Muscle of back (tissue), 3 donors: ENCODE measurements at regions not wholly inside any gene's neighbourhood (a gene's known extent, or its start where the extent isn't known, plus 50 kb on each side); places are given as distances from the start of the nearest gene placed in this dataset.

Source experiments
- DNase-seq, 3 donors: peaks; one replicate each; pipeline versions ENCODE4 v3.0.0 to v3.0.0-alpha.2; 2013

- DNase-seq, result no peak
Measured at GRCh38 chr18:5640939-5641338, 97.1 kb upstream of the EPB41L3 start.

DNA sequence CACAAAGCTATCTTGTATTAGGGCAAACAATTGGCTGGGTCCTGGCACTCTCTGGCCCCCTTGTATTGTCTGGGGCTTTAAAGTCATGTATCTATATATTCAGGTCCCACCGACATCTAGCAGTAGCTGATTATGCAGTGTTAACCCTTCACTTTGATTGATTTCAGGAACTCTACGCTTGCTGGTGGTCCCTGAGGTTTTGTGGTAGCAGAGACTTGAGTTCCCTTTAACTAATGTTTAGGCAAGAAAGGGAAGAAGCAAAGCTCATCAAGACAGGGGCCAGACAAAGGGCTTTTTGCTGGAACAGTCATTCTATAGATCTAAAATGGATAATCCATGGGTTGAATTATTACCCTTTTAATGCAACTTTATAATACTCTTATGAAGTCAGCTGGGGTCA, 95.3 kb upstream of the EPB41L3 start:
- no peak for DNase-seq

- DNase-seq, result no peak
Measured at GRCh38 chr18:5632041-5632440, 88.2 kb upstream of the EPB41L3 start.

- DNase-seq, result peak in 1 of 3 donors; percentile 56
Measured at GRCh38 chr18:5630900-5631413, 87.2 kb upstream of the EPB41L3 start.

GRCh38 chr18:5630057-5630899, 86.5 kb upstream of the EPB41L3 start:
- peak; percentile 59 to 91 (median 80) for DNase-seq

GRCh38 chr18:5628512-5629255, 84.9 kb upstream of the EPB41L3 start:
- DNase-seq, result peak in 2 of 3 donors; percentile 47 to 85

DNA sequence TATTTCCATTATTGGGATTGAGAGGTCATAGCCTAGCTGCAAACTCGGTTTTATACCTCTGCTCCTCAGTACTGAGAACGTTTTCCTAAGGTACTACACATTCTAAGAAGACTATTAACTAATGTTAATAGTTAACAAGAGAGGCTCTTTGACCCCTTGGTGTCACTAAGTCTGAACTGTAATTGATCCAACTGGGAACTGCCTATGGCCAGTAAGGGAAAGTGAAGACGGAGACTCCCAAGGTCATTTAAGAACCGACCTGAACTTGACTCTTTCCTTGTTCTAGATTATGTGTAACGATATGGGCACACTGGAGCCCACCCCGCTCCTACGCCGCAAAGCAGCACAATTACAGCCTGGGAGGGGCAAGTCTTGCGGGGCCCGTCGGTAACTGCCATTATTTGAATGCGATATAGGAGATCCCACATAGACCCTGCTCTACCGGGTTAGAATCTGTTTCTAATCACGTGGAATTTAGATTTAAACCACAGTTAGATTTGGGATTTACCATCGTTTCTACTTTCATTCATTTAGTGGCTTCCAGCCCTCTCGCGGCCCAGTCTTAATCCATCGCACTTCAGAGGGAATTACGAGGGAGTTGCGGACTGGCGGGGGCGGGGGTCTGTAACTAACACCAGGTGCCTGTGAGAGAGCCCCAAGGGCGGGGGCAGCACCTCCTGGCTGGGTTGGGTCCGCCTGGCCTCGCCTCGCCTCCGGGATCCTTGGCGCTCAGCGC, 84.1 kb upstream of the EPB41L3 start:
- no peak for DNase-seq

GRCh38 chr18:5626130-5626880, 82.5 kb upstream of the EPB41L3 start:
- DNase-seq, result peak in 1 of 3 donors; percentile 7

DNA sequence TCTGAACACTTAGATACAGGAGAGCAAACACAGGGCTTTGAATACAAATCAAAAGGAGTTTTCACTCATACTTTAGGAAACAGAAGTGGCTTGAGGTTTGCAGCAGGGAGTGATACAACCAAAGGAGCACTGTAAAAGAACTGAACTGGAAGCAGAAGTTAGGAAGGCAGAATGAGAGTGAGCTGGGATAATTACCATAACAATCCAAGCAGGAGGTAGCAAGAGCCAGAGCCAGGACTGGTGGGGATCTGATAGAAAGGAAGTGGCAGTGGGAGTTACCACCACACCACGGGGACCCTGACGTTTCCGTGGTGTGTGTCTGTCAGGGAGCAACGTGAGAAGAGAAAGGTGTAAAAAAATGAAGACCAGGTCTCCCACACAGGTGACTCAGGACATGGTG, 81.3 kb upstream of the EPB41L3 start:
- no peak for DNase-seq

GRCh38 chr18:5622905-5623304, 79.1 kb upstream of the EPB41L3 start:
- DNase-seq, result no peak

GRCh38 chr18:5620289-5620688, 76.5 kb upstream of the EPB41L3 start:
- DNase-seq, result no peak

DNA sequence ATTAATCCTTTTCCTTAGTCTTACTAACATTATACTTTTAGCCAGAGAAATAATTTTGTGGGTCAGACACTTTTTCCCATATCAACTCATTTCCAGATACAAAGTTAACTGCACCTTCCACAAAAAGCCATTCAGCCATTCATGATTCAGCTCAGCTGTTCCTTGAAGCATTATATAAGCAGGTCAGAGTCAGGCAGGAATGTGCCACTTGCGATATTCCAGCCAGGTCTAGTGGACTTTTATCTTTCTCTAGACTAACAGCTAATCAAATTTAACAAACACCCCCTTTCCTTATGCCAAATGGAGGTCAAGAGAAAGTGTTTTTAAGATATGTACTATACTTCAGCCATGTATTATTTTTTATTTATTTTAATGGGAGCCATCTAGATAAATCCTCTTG, 75.6 kb upstream of the EPB41L3 start:
- no peak for DNase-seq

DNA sequence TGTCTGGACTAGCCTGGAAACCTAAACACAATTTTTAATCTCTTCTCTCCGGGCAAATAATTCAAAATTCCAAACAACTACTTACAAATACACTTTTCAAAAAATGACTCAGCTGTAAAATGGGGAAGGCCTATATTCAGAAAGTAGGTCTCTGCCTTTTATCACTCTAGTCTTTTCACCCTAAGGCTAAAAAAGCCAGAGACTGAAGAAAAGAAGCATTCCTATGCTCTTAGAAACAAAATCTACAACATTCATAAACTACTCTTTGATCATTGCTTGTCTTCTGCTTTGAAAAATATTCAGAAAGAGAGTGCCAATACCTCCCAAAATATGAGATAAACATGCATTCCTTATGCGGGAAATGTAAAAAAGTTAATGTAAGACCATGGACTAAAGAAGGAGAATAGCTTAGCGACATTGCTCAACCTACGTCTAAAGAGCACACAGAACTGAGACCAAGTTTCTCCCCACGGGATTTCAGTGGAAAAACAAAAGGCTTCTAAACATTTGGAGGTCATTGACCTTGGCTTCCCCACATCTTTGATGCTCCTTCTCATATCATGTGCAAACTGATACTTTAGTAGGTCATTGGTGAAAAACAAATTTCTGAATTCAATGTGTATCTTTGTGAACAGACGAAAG, 74.4 kb upstream of the EPB41L3 start:
- peak in 1 of 3 donors; percentile 31 for DNase-seq

DNA sequence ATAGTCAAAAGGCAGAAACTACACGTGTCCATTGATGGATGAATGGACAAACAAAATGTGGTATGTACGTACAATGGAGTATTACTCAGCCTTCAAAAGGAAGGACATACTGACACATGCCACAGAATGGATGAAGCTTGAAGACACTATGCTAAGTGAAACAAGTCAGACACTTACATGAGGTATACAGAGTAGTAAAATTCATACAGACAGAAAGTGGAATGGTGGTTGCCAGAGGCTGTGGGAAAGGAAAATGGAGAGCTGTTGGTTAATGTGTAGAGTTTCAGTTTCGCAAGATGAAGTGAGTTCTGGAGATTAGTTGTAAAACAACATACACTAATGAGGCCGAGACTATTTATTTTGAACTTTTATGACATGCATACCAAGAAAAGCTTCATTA, 67.4 kb upstream of the EPB41L3 start:
- DNase-seq, result no peak

DNA sequence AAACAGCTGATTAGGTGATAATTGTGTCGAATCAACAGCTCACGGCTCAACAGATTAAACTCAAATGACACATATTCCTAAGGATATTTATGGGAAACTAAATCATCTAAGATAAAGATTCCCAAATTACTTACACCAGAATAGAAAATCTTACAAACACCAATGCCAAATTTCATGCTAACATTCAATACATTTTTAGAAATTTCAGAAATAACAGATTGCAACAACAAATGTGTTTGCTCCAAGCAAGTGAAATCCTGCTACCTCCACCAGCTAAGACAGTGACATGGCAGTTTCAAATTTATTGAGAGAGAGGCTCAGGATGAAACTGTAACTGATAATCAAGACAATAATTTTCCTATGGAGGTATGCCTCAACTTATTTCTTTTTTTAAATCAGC, 65.0 kb upstream of the EPB41L3 start:
- no peak for DNase-seq

DNA sequence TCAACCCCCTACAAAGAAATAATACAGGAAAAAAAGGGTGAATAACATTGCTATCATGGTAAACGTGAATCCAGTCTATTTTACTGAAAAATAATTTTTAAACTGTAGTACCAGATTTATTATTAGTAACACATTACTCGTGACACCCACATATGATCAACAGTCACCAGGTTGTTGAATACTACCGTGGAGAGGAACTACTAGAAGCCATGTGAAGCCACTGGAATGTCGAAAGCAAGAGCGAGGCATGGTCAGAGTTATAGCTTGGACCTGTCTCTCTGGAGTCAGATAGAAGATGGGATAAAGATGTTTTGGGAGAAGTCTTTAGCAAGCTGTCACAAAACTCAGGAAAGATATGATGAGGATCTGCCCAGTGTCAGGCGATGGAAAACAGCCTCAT, 63.2 kb upstream of the EPB41L3 start:
- DNase-seq, result no peak

GRCh38 chr18:5604778-5605177, 61.0 kb upstream of the EPB41L3 start:
- no peak for DNase-seq

GRCh38 chr18:5603153-5603552, 59.4 kb upstream of the EPB41L3 start:
- no peak for DNase-seq

GRCh38 chr18:5601188-5601624, 57.4 kb upstream of the EPB41L3 start:
- no peak for DNase-seq

DNA sequence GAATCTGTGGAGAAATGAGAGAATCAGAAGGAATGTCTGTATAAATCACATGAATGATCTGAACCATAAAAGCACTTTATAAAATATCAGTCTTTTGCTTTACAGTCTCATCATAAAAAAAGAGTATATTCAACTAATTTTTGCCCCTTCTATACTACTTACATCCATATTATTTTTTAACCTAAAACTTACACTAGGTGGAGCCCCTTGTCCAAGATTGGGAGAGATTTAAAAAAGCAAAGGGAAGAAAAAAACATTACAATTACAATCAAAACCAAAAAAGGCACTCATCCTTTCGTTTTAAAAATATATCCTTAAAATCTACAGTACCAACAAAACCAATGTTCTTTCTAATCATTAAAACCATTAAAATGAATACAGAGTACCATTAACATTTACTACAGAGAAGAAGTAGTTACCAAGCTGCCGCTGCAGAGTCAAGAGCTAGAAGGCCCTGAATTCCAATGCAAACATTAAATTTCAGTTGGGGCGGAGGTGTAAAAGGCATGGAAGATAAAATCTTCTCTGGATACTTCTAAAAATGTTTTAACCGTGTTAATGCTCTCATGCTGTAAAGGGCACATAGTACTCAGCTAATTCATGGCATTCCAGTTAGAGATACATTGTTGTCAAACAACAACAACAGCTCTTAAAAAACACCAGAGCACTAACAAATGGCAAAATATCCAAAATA, 56.7 kb upstream of the EPB41L3 start:
- peak; percentile 24 to 68 (median 49) for DNase-seq
